PC-3 (cell line): ENCODE measurements at regions not wholly inside any gene's neighbourhood (a gene's known extent, or its start where the extent isn't known, plus 50 kb on each side); places are given as distances from the start of the nearest gene placed in this dataset.

Experiments used
- ATAC-seq: fragments of 200-7000 bp; cut with Tn5 transposase; 2 replicates; pipeline ENCODE4 v1.9.1; 2020; ENCODE audit warnings: mild to moderate bottlenecking, moderate library complexity
- BruUV-seq: library from RNA; stranded (reverse); fragments of 400-500 nt; replicated peaks from 2 replicates; lab custom pipeline; 2021; lab: Mats Ljungman, UMichigan
- CTCF ChIA-PET: fragments of 300-600 bp; sonication (Branson Sonifier 250); formaldehyde crosslinking; loops from one replicate; lab custom pipeline; 2022; ENCODE audit warnings: antibody characterized with exemption; lab: Charles Lee
- POLR2A ChIA-PET: fragments of 300-600 bp; sonication (Branson Sonifier 250); formaldehyde crosslinking; loops from one replicate; lab custom pipeline; 2022; ENCODE audit warnings: antibody characterized with exemption; ENCODE audit not compliant: unreplicated experiment; lab: Charles Lee
- DNase-seq: peaks from one replicate; pipeline ENCODE4 v3.0.0-alpha.2; 2015
- H2AFZ ChIP-seq: fragments of 300-600 bp; sonication (generic); 2 replicates; pipeline ENCODE4 v1.6.0; 2016; ENCODE audit warnings: antibody characterized with exemption, low read length
- H3F3A ChIP-seq: fragments of 300-600 bp; sonication (generic); one replicate; pipeline ENCODE4 v1.6.0; 2017; ENCODE audit warnings: antibody characterized with exemption, low read length, control low read depth, mild to moderate bottlenecking; ENCODE audit not compliant: unreplicated experiment
- H3K27ac ChIP-seq: fragments of 300-600 bp; sonication (generic); 2 replicates; pipeline ENCODE4 v1.5.1; 2016; ENCODE audit warnings: mild to moderate bottlenecking, low read length
- H3K27me3 ChIP-seq: fragments of 300-600 bp; sonication (generic); 2 replicates; pipeline ENCODE4 v1.6.1; 2016; ENCODE audit warnings: low read length, mixed read lengths
- H3K36me3 ChIP-seq: fragments of 300-600 bp; sonication (generic); 2 replicates; pipeline ENCODE4 v1.6.1; 2016; ENCODE audit warnings: low read depth, mixed run types, low read length, mixed read lengths
- H3K4me1 ChIP-seq: fragments of 300-600 bp; sonication (generic); 2 replicates; pipeline ENCODE4 v1.5.1; 2016; ENCODE audit warnings: low read length; ENCODE audit not compliant: insufficient read depth
- H3K4me2 ChIP-seq: fragments of 300-600 bp; sonication (generic); 2 replicates; pipeline ENCODE4 v1.6.0; 2016; ENCODE audit warnings: low read length
- H3K4me3 ChIP-seq: fragments of 300-600 bp; sonication (generic); 2 replicates; pipeline ENCODE4 v1.5.1; 2016; ENCODE audit warnings: mild to moderate bottlenecking, low read length, mixed read lengths
- H3K79me2 ChIP-seq: fragments of 300-600 bp; sonication (generic); 2 replicates; pipeline ENCODE4 v1.6.1; 2017; ENCODE audit warnings: low read length, mixed read lengths
- H3K9ac ChIP-seq: fragments of 300-600 bp; sonication (generic); 2 replicates; pipeline ENCODE4 v1.6.0; 2016; ENCODE audit warnings: mild to moderate bottlenecking, low read length
- H3K9me2 ChIP-seq: fragments of 300-600 bp; sonication (generic); replicated peaks from 2 replicates; pipeline ENCODE4 v1.6.1; 2016; ENCODE audit warnings: mixed run types, low read length, mixed read lengths
- H3K9me3 ChIP-seq: fragments of 300-600 bp; sonication (generic); 2 replicates; pipeline ENCODE4 v1.6.1; 2016; ENCODE audit warnings: low read length, mixed read lengths
- H4K20me1 ChIP-seq: fragments of 300-600 bp; sonication (generic); 2 replicates; pipeline ENCODE4 v1.6.1; 2016; ENCODE audit warnings: low read length, mixed read lengths
- CTCF ChIP-seq: fragments of 300-600 bp; sonication (generic); conservative IDR thresholded peaks from 2 replicates; pipeline ENCODE4 v1.5.1; 2017; ENCODE audit warnings: antibody characterized with exemption, low read depth, mild to moderate bottlenecking, low read length
- EZH2 ChIP-seq: fragments of 300-600 bp; sonication (generic); IDR thresholded peaks from one replicate; pipeline ENCODE4 v1.6.1; 2017; ENCODE audit warnings: antibody characterized with exemption, mild to moderate bottlenecking, low read length; ENCODE audit not compliant: unreplicated experiment
- EZH2phosphoT487 ChIP-seq: fragments of 300-600 bp; sonication (generic); IDR thresholded peaks from 2 replicates; pipeline ENCODE4 v1.6.1; 2018; ENCODE audit warnings: mild to moderate bottlenecking, antibody characterized with exemption, low read length, borderline replicate concordance
- intact Hi-C: fragments of 100-400 bp; cut with micrococcal nuclease; formaldehyde crosslinking; loops from 2 replicates; pipeline ENCODE4 v1.9.0; 2023

- no peak overlapping the region for H3K4me2 ChIP-seq
- intact Hi-C loops: no loop called here
- CTCF ChIA-PET: no interaction called here
- H3K27ac ChIP-seq: no peak overlapping the region
- no peaks in the 10 kb centered on the region for H3K36me3 ChIP-seq
- BruUV-seq: no TSS peak
- no peaks in the 10 kb centered on the region for H3K79me2 ChIP-seq
- no peak overlapping the region for H3K4me3 ChIP-seq
- H4K20me1 ChIP-seq: no peaks in the 10 kb centered on the region
- ATAC-seq (no peak), DNase-seq (no peak)
- H3F3A ChIP-seq: no peaks in the 10 kb centered on the region
- no peaks in the 10 kb centered on the region for H3K9me2 ChIP-seq
- TF ChIP-seq CTCF (no peak), EZH2phosphoT487 (no peak), EZH2 (no peak)
- H3K4me1 ChIP-seq: no peaks in the 10 kb centered on the region
- no peak overlapping the region for H3K9ac ChIP-seq
- POLR2A ChIA-PET: no interaction called here
- no peak overlapping the region for H2AFZ ChIP-seq
- H3K9me3 ChIP-seq: no peaks in the 10 kb centered on the region
- H3K27me3 ChIP-seq: peaks cover 48% of the 10 kb centered on the region
Observed at GRCh38 chr6:168916576-168917211, 337.0 kb downstream of the THBS2 start.

- intact Hi-C loops: no loop called here
- DNase-seq: no peak
Observed at GRCh38 chr6:168915855-168916254, 337.8 kb downstream of the THBS2 start.

More at GRCh38 chr6:168915855-168916254, 337.8 kb downstream of the THBS2 start:
- Histone ChIP-seq H3K36me3 (no peaks in the 10 kb centered on the region), H3K27me3 (peaks cover 40% of the 10 kb centered on the region), H3K4me3 (no peak overlapping the region), H3K4me2 (no peak overlapping the region), H3K9ac (no peak overlapping the region), H4K20me1 (no peaks in the 10 kb centered on the region), H3K4me1 (no peaks in the 10 kb centered on the region), H3F3A (no peaks in the 10 kb centered on the region), H3K27ac (no peak overlapping the region), H3K79me2 (no peaks in the 10 kb centered on the region), H3K9me2 (no peaks in the 10 kb centered on the region), H2AFZ (no peak overlapping the region), H3K9me3 (no peaks in the 10 kb centered on the region)
- ChIA-PET CTCF (no interaction called here), POLR2A (no interaction called here)
- no TSS peak for BruUV-seq
- TF ChIP-seq EZH2phosphoT487 (no peak), EZH2 (no peak), CTCF (no peak)
- no peak for ATAC-seq
